HG02588 (cell line): ENCODE measurements at regions not wholly inside any gene's neighbourhood (a gene's known extent, or its start where the extent isn't known, plus 50 kb on each side); places are given as distances from the start of the nearest gene placed in this dataset.

Experiments
- ATAC-seq: cut with Tn5 transposase; IDR thresholded peaks from one replicate; pipeline ENCODE4 v1.9.1; 2021; ENCODE audit warnings: mild to moderate bottlenecking, moderate library complexity; ENCODE audit not compliant: unreplicated experiment

DNA sequence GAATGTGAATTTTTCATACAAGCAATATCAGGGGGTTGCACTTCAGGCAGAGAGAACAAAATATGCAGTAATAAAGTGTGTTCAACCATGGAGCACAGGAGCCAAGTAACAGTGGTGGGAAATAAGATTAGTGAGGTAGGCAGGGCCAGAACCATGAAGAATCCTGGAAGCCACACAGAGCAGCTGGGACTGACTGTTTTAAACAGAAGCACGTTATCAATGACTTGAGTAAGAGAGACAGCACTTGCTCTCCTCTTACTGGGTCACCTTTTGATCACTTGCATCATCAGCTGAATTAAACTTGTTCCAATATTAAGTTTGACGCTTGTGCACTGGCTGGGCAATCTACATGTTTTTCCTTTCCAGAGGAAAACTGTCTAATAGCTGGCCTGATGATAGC, 238.5 kb downstream of the TBX18 start:
- no peak for ATAC-seq

DNA sequence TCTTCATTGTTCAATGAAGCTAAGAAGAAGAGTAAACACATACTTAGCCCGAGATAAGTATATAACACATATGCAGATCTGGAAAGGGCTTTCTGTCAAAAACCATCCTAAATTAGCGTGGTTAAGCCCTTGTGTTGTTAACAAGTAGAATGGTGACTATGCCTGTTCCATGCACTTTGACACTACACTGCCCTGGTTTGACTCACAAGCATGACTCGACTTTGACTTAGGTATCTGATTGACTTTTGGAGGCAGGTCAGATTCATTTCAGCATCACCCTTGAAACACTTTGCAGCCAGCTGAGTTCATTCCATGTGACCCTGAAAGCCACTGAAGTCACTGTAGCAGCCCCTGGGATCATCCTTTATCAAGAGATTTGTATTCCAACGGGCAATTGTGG, 239.8 kb downstream of the TBX18 start:
- no peak for ATAC-seq

DNA sequence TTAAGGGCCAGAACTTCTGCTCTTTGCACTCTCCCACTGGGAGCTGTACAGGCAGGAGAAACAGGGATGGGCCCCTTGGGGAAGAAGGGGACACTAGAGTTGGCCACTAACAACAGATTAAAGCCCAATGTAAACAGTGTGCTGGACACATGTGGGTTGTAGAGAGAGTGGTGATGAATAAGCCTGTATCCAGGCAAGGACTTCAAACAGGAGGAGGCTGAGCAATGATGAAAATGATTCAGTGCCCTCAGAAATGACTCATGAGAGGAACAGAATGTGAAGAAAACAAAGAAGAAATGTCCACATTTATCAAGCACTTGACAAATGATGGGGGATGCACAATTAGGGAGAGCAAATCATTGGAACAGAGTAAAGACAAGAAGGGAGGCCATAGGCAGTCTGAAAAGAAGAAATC, 242.3 kb downstream of the TBX18 start:
- no peak for ATAC-seq

DNA sequence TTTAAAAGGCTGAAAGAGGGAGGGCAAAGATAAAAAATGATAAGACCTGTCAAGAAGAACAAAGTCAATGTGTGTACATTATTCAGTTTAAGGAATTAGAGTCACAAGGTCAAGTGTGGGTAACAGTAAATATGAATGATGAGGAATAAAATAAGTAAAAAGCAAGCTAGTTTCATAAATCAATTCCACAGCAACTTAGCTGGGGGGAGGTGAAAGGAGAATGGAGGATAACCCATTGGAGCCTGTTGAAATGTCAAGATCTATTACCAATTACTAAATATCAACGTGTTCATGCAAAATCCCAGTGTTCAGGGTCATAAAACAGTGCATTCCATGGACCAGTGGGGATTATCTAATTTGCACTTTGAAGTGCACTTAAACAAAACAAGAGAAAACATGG, 242.9 kb downstream of the TBX18 start:
- no peak for ATAC-seq

DNA sequence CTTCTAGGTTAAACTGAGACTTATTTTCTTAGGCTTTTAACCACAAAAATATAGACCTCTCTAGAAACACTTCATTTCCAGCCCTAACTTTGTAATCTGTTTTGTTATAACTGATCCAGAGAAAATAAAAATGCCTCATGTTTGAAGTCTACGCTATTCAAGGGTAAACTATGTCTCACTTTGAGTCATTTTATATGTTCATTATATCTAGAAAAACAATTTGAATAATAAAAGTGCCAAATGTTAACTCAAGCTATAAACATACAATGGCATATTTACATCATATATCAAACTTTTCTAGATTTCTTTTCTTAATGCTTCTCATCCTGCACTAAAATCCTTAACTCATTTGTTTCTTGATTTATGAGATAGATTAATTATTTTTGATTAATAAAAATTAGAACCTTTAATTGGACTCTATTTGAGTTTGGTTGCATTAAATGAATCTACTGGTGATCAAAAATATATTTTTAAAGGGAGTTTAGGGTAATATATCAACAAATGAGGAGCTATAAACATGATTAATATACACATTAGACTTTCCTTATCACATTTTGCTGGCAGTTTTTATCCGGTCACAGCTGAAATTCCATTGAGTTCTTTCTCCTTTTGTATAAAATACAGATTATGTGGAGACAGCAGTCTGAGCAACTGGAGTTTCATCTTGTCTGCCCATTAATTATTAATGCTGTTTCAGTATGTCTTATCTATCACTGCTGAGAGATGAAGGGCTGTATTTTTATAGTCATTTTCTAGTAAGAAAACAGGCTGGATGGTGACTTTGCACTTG, 246.5 kb downstream of the TBX18 start:
- no peak for ATAC-seq

DNA sequence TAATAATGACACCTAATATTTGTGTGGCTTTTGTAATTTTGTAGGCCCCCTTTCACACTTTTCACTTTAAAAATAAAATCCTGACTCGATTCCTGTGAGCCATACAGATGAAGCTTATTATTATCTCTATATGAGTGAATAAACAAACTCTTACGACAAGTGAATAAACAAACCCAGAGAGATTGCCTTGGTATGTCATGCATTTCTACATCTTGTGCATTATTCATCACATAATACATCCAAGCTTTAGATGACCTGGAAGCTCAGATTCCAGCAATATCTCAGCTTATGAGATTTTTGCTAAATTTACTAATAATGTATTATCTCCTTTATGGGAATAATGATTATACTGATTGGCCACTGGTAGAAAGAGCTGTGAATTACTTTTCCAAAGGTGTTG, 248.2 kb downstream of the TBX18 start:
- ATAC-seq, result no peak

DNA sequence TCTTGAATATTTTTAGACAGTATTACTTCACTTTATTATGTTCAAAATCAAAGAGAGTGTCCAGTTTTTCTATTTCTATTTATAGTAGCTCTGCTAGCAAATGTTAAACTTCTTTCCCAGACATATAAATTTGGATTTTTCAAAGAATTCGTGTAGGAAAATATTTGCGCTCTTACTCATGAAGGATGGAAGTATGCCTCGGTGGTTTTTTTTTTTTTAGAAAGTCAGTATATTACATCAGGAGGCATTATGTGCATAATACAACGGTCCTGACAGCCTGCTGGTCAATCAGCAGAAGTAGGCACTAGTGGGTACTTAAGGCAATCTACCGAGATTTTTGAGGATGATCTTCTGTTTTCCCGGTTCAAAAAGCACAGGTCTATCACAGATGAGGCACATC, 249.3 kb downstream of the TBX18 start:
- ATAC-seq, result no peak

DNA sequence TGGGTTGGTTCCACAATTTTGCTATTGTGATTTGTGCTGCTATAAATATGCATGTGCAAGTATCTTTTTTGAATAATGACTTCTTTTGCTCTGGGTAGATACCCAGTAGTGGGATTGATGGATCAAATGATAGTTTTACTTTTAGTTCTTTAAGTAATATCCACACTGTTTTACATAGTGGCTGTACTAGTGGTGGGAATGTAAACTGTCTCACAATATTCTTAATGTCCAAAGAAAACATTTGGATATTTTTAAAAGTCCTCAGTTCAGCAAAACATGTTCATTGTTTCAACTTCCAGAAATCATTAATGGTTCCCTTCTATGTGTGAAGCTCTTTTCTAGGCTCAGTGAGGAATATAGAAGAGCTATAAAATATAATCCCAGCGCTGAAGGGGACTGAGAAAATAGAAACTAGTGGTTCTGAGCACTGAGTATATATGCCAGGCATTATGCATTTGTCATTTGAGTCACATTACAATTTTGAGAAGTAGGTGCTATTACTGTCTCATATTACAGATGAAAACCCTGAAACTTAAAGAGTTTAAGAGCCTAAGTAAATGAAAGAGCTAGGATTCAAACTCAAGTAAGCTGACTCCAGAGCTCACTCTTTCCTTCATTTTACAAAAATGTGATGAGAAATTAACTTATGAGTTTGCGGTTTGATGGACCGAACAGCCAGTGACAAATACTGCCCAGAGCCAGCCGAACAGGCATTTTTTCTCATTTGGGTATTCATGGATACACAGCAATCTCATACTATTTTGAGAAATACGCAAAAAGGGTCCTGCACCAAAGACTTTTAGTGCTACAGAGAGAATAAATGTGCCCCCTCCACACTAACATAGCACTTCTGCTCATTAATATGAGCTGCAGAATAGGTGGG, 250.1 kb downstream of the TBX18 start:
- ATAC-seq, result no peak

DNA sequence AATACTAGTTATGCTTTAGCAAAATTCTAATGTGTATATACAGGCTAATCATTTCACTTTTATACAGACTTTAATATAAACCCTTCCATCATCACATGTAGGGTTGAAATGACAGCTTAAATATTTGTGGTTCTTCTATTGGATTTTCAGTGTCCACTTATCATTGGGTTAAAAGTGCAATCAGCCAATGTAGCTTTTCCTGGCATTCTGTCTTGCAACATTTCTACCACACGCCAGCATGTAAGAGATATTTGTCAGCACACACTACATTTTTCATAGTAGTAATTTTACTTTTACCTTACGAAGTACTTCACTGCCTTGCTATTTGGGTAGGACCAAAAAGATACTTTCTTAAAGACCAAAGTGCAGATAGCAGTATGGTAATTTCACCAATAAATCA, 252.0 kb downstream of the TBX18 start:
- ATAC-seq, result no peak

DNA sequence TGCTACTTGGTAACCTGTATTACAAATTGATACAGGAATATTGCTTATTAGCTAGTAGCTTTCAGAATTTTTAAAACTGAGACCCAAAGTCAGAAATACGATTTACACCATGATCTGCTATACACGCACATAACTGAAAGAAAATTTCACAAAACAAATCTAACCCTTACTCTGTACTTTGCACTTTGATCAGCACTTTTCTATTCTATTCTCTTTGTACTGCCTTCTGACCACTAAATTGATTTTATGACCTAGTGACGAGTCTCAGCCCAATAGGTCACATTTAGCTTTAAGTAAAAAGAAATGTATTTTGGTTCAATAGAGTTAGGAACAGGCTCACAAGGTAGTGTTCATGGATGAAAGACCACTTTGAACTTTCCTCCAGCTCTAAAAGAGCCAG, 252.5 kb downstream of the TBX18 start:
- ATAC-seq, result no peak

DNA sequence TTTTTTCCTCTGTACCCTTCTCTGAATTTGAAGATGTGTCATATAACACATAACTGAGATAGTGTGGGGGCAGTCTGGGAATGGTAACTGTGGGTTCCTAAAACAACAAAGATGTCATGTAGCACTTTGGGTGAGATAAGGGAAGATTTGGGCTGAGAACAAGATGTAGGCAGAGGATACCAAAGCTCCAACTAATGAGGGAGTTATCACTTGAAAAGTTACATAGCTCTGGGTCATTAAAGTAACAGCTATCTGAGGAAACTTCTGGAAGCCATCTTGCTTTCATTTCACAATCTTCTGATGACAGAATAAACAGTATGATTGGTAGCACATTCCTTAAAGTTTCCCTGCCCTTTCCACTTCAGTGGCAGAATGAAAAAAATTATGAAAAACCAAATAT, 255.4 kb downstream of the TBX18 start:
- ATAC-seq, result no peak

DNA sequence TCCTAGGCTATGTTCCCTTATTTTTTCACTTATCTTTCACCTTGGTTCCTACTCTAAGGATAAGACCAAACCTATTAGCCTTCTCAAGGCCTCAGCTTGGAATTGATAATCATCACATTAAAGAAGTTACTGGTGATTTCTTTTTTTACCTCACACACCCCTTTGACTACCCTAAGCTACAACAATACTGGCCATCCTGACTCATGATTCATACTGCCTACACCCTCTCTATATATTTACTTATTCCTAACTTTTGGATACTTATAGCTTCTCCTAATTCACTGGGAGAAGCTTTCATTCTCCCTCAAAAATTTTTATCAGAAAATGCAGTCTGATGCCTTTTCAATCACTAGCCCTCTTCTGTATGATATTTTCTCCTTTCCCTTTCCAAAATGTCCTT, 256.1 kb downstream of the TBX18 start:
- no peak for ATAC-seq

DNA sequence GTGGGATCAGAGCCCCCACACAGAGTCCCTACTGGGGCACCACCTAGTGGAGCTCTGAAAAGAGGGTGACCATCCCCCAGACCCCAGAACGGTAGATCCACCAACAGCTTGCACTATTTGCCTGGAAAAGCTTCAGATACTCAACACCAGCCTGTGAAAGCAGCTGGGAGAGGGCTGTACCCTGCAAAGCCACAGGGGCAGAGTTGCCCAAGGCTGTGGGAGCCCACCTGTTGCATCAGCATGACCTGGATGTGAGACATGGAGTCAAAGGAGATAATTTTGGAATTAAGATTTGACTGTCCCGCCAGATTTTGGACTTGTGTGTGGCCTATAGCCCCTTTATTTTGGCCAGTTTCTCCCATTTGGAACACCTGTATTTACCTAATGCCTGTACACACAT, 260.4 kb downstream of the TBX18 start:
- ATAC-seq, result no peak

DNA sequence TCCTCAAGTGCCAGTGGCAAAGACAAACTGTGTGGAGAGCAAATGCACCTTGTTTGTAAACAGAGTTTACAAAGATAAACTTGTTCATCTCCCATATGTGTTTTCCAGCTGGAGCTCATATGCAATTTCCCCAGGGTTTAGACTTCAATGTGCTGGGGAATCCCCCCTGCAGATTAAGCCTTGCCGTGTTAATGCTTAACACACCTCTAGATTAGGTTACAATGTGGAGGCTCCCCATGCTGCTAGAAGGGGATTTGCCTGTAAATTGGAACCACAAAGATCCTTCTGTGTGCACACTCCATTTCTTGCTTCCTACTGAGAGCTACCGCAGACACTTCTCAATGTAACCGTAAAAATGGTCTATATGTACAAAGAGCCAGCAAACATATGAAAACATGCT, 263.1 kb downstream of the TBX18 start:
- no peak for ATAC-seq

DNA sequence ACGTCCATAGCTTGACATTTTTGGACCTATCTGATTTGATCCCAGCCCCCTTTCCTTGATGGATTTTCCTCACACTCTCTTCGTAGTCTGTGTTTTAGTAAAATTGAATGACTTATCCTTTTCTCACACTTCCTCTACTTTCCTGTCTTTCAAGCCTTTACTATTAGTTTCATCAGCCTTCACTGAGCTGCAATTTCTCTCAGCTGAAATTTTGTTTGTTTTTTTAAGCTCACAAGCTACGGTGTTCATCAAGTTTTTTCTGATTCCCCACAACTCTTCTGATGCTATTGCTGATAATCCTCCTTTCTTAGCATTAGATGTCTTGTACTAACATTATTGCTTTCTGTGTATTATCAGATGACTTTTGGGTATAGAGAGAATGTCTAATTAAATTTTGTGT, 263.7 kb downstream of the TBX18 start:
- ATAC-seq, result no peak

DNA sequence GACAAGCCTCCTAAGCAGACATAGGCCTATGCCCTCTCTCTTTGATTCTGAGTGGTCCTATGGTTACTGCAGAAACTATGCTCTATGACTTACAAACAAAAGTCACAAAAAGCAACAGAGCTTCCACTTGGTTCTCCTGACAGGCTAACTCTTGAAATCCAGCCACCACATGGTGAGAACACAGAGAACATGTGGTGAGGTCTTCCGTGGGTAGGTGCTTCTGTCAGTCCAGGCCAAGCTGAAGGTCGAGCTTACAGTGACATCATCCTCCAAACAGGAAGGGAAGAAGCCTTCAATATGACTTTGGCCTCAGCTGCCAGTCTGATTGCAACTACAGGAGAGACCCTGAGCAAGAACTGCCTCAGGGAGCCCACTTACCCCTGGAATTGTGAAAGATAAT, 265.5 kb downstream of the TBX18 start:
- ATAC-seq, result no peak

DNA sequence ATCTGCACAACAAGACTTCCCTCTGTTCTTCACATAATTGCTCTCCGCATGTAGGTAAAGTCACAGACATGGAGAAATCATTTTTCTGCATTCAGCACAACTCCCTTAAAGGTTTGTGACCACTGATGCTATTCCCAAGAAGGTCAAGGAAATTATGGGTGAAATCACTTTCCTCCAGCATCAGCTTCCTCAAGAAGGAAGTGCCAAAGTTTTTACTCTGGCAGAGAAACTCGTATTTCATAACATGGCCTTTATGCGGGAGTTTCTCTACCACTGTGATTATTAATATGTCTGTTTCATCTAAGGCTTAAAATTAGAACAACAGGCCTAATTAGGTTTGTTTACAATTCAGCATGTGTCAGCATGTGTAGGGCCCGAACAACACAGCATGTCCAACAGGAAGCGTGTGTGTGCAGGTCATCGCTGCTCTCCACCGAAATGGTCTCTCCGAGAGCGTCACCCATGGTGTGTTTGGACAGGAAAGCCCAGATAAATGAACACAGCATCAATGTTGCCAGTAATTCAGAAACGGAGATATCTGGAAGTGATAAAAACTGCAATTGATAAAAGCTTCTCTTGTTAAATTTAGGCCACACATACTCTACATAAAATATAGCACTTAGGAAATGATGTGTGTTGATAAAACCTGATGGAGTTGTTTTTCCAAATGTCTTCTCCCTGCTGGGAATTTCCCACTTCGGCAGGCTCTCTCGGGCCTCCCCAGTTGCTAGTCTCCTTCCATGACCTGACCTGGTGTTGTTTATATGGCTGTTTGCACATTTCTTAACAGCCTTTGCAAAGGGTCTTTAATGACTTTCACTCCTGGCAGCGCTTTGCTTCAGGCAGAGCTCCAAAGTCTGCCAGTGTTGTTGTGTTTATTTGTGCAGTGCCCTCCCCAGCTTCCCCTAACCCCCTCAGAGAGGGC, 265.1 kb upstream of the CEP162 start:
- ATAC-seq, result no peak

DNA sequence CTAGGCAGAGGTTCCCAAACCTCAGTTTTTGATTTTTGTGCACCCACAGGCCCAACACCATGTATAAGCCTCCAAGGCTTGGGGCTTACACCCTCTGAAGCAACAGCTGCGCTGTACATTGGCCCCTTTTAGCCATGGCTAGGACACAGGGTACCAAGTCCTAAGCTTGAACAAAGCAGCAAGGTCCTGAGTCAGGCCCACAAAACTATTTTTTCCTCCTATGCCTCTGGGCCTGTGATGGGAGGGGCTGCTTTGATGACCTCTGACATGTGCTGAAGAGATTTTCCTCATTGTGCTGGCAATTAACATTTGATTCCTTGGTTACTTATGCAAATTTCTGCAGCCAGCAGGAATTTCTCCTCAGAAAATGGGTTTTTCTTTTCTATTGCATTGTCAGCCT, 262.2 kb upstream of the CEP162 start:
- ATAC-seq, result no peak

DNA sequence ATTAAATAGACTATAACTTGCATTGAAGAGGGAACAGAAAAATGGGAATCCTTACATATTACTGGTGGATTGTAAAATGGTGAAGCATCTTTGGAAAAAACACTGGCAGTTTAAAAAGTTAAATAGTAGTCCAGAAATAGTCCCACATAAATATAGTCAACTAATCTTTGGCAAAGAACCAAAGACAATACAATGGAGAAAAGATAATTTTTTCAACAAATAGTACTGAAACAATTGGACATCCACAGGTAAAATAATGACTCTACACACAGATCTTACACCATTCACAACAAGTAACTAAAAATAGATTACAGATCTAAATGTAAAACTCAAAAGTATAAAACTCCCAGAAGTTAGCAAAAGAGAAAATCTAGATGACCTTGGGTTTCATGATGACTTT, 259.1 kb upstream of the CEP162 start:
- ATAC-seq, result no peak

DNA sequence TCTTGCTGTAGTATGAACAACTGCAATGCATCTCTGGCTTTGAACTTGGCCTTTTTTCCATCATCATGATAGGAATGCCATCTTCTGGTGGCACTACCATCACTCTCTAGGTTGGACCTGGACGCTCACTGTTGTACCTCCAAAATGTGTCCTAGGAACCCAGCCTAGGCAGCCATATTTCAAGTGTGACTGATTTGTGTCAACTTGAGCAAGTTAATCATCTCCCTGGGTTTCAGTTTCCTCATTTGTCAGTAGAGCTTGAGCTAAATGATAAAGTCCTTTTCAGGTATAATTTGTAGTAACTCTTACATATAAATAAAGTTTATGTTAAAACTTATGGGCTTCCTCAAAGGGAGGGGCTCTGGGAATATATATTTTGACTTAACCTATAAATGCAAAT, 241.7 kb upstream of the CEP162 start:
- no peak for ATAC-seq

DNA sequence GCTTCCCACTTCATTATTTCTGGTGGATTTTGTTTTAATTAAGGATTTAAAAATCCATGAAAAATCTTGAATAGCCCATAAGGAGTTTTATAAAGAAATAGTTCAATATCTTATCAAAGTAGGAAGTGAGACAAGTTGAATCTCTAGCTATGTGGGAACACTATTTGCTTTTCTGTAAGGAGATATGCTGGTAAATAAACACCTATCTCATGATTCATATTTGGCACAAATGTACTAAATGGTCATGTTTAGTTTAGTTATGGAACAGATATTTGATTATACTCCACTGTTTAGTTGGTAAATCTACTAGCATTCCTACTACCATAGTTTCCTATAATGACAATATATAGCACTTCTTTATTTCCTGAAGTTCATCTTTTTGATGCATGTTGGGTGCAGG, 239.9 kb upstream of the CEP162 start:
- no peak for ATAC-seq
